ENCODE measurements at regions not wholly inside any gene's neighbourhood (a gene's known extent, or its start where the extent isn't known, plus 50 kb on each side); places are given as distances from the start of the nearest gene placed in this dataset.
"Not testable (repeated sequence)": the region's sequence is repeated elsewhere in the genome, so short reads cannot be mapped to it uniquely, and the experiment has no call there.

DNA sequence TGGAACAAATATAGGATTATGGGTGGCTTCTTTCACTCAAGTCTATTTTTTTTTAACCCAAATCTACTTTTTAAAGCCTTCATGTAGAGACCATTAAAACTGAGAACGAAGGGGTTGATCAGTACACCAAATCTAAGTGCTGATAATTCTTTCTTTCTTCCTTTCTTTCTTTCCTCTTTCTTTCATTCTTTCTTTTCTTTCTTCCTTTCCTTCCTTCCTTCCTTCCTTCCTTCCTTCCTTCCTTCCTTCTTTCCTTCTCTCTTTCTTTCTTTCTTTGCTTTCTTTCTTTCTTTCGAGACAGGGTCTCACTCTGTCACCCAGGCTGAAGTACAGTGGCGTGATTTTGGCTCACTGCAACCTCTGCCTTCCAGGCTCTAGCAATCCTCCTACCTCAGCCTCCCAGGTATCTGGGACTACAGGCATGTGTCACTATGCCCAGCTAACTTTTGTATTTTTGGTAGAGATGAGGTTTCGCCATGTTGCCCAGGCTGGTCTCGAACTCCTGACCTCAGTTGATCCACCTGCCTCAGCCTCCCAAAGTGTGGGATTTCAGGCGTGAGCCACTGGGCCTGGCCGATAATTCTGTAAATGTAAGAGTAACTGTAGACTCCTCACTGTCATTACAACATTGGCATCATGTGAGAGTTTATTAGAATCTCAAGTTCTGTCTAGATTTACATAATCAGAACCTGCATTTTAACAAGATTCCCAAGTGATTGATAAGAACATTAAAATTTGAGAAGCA, 236.4 kb downstream of the TFEC start:
- no peak for DNase-seq (ENCODE audit: low read depth in 3 of 3, low spot score in 2 of 3)

DNA sequence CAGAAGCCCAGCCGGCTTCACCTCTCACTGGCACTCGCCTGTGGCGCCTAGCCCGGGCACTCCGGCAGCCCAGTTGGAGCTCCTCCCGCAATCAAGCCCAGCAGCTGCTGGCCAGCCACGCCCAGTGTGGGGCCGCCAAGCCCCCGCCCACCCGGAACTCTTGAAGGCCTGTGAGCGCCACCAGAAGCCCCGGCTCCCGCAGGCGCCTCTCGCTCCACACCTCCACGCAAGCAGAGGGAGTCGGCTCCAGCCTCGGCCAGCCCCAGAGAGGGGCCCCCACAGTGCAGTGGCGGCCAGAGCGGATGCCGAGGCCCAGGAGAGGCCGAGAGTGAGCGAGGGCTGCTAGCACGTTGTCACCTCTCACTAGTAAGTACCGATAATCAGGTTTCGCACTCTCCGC, 240.7 kb downstream of the TFEC start:
- no peak for DNase-seq (ENCODE audit: low read depth in 3 of 3, low spot score in 2 of 3)

DNA sequence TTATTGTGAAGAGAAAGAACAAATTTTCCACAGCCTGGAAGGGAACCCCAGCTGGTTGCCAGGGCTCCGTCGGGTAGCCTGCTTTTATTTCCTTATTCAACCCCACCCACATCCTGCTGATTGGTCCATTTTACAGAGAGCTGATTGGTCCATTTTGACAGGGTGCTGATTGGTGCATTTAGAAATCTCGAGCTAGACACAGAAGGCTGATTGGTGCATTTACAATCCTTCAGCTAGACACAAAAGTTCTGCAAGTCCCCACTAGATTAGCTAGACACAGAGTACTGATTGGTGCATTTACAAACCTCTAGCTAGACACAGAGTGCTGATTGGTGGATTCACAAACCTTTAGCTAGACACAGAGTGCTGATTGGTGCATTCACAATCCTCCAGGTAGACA, 241.1 kb downstream of the TFEC start:
- DNase-seq (ENCODE audit: low read depth in 3 of 3, low spot score in 2 of 3), result not testable (repeated sequence)

- peak; percentile 25 to 33 (median 25) for DNase-seq (ENCODE audit: low read depth in 3 of 3, low spot score in 2 of 3)
Measured at GRCh38 chr7:115782696-115783490, 247.7 kb downstream of the TFEC start.

DNA sequence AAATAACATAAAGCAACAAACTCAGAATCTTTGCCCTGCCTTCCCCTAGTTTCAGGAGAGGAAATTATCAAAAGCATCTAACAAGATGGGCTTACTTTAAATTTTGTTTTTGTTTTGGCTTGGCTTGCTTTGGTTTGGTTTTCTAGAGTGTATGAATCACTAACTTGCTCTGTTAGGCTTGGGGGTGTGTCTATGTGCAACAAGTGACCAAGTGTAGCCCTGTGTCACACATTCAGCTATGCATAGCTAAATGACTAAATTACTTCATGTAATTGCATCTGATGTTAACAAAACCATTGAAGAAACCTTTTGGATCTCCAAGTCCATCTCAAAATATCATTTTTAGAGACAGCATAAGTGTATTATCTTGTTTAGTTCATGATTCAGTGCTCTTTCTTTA, 251.0 kb downstream of the TFEC start:
- DNase-seq (ENCODE audit: low read depth in 3 of 3, low spot score in 2 of 3), result no peak

DNA sequence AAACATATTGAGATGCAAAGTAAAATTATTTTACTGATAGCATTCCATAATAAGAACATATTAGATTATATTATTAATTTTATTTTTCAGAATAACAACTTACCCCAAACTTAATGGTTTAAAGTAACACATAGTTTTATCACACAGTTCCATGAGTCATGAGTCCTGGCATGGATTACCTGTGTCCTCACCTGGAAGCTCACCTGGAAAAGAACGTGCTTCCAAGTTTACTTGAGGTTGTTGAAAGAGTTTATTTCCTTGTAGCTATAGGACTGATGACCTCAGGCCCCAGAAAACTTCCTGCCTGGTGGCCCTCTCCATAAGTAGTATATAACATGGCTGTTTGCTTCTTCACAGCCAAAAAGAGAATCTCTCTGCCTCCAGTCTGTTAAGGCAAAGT, 254.6 kb downstream of the TFEC start:
- no peak for DNase-seq (ENCODE audit: low read depth in 3 of 3, low spot score in 2 of 3)

DNA sequence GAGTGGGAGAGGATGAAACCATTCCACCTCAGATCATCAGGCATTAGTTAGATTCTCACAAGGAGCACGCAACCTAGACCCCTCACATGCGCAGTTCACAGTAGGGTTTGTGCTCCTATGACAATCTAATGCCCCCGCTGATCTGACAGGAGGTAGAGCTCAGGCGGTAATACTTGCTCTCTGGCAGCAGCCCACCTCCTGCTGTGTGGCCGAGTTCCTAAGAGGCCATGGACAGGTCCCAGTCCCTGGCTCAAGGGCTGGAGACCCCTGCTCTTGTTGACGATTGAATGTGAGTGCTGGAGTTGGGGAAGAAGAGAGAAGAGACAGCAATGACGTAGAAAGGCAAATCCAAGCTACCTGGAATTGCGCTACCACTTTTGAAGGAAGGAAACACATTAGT, 267.2 kb downstream of the TFEC start:
- DNase-seq (ENCODE audit: low read depth in 3 of 3, low spot score in 2 of 3), result no peak

DNA sequence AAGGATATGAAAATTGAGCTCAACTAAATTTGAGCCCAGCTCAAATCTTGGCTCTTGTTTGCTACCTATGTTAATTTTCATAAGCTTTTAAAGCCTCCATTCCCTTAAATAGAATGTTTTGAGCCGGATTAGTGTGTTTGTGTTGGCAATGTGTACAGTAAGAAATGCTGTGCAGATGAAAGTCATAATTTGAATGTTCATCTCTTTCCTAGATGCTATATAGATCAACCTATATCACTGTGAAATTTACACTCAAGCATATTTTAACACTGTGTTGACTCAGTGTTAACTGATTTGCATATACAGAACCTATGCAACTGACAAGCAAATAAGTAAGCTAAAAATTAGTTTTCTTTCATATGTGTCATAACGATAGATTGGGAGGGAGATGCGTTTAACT, 272.5 kb downstream of the TFEC start:
- DNase-seq (ENCODE audit: low read depth in 3 of 3, low spot score in 2 of 3), result no peak

DNA sequence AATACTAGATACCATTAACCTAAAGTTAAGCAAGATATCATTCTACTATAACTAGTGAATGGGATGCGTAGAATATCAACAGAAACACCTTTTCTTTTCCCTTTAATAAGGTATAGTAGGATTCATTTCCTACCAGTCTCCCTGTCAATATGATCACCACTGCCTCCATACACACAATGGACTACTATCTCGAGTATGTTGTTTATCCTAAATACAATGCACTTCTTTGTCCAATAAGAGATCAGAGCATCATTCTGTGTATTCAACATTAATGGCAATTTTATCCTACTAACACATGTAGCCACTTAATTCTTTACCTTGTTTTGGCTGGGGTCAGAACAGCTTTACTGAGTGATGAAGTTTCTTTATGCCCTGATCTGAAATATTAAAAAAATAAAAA, 276.3 kb downstream of the TFEC start:
- no peak for DNase-seq (ENCODE audit: low read depth in 3 of 3, low spot score in 2 of 3)

GRCh38 chr7:115749924-115750323, 280.6 kb downstream of the TFEC start:
- DNase-seq (ENCODE audit: low read depth in 3 of 3, low spot score in 2 of 3), result no peak

DNA sequence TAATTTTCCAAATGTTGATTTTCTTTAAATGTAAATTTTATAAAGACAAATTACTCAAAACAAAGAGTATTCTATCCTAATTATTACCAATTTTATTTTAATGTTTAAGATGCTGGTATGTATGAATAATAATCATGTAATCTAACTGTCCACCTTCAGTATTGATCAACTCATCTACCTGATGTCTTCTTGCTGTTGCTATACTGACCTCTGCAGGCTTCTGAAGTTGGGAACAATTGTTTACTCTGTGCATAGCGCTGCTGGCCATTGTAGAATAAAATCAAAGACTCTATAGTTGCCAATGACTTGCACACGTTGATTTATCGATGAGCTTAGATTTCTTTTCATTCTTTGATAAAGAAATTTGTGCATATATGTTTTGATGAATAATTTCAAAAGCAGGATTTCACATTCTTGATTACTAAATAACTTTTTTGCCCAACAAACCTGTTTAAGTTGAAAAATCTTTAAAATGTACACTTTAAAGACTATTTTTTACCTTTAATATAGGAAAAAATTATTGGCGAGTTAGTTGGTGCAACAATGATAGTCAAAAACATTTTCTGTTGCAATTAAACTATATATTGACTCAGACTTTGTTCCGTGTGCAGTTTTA, 282.3 kb downstream of the TFEC start:
- DNase-seq (ENCODE audit: low read depth in 3 of 3, low spot score in 2 of 3), result no peak

- no peak for DNase-seq (ENCODE audit: low read depth in 3 of 3, low spot score in 2 of 3)
Measured at GRCh38 chr7:115747174-115747573, 283.4 kb downstream of the TFEC start.

GRCh38 chr7:115740043-115740442, 290.5 kb downstream of the TFEC start:
- DNase-seq (ENCODE audit: low read depth in 3 of 3, low spot score in 2 of 3), result no peak

GRCh38 chr7:115734641-115735040, 295.9 kb downstream of the TFEC start:
- no peak for DNase-seq (ENCODE audit: low read depth in 3 of 3, low spot score in 2 of 3)

DNA sequence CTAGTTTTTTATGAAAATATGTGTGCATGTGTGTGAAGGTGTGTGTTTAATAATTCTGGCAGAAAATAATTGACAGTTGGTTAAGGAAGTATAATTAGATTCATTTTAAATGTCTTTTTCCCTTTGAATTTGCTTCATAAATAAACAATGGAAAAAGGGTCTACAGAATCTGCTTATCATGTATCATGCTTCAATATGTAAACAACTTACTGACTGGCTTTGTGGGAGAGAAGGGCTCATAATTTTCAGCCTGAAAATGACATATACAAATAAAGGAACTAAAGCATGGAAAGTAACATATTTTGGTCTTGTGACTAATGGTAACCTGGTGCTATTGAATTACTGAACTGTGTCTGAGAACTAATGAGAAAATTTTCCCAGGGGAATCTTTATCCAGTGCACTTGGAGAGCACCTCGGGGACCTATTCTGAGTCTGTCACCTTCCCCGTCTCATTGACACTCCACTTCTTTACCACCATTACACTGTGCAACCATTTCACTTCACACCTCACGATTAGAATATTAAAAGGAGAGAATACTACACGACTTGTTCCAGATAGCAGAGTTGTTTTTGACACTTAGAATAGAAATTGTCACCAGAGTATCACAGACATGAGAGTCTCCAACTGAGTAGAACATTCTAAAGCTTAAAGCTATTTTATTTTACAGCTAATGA, 298.6 kb downstream of the TFEC start:
- no peak for DNase-seq (ENCODE audit: low read depth in 3 of 3, low spot score in 2 of 3)

- DNase-seq (ENCODE audit: low read depth in 3 of 3, low spot score in 2 of 3), result no peak
Measured at GRCh38 chr7:115728518-115728917, 302.0 kb downstream of the TFEC start.

- DNase-seq (ENCODE audit: low read depth in 3 of 3, low spot score in 2 of 3), result no peak
Measured at GRCh38 chr7:115724400-115725056, 306.0 kb downstream of the TFEC start.

- DNase-seq (ENCODE audit: low read depth in 3 of 3, low spot score in 2 of 3), result no peak
Measured at GRCh38 chr7:115722302-115722977, 308.1 kb downstream of the TFEC start.

GRCh38 chr7:115721293-115722217, 309.0 kb downstream of the TFEC start:
- DNase-seq (ENCODE audit: low read depth in 3 of 3, low spot score in 2 of 3), result no peak
